ENCODE measurements at regions not wholly inside any gene's neighbourhood (a gene's known extent, or its start where the extent isn't known, plus 50 kb on each side); places are given as distances from the start of the nearest gene placed in this dataset.

DNA sequence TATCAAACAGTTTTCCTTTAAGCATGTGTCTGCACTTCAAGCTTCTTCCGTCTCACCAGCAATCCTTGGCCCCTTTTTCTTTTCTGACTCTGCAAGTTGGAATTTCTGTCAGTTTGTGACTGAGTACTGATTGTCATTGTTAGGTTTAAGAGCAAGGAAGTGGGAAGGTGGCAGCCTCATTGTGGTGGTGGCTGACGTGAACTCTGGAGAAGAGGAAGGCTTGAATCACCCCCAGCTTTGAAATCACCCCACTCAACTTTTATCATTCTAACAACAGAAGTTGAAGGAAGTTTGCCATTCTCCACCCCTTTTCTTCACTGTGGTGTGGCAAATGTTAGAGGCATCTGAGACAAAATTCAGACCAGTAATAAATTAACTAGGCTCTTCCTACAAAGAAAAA, 231.6 kb upstream of the AGTR1 start:
- Histone ChIP-seq H4K20me1 (ENCODE audit: low read depth, low read length) (no peaks in the 10 kb centered on the region), H3K27me3 (ENCODE audit: low read length) (no peaks in the 10 kb centered on the region), H3K4me2 (ENCODE audit: low read depth, low read length, poor library complexity, severe bottlenecking) (no peak overlapping the region), H3K27ac (ENCODE audit: low read depth, low read length) (no peak overlapping the region), H3K36me3 (ENCODE audit: low read length) (no peaks in the 10 kb centered on the region), H3K9me2 (replicated peaks; ENCODE audit: insufficient read depth, low read length) (no peaks in the 10 kb centered on the region), H3K9me3 (ENCODE audit: insufficient read depth, low read length) (no peaks in the 10 kb centered on the region), H3K4me3 (ENCODE audit: insufficient read depth, low read length, poor library complexity, severe bottlenecking) (no peak overlapping the region), H3K9ac (ENCODE audit: low read length) (no peak overlapping the region), H3K79me2 (ENCODE audit: insufficient read depth, low read length) (no peaks in the 10 kb centered on the region), H3F3A (ENCODE audit: insufficient read depth) (no peaks in the 10 kb centered on the region), H2AFZ (ENCODE audit: low read depth, low read length, severe bottlenecking) (no peak overlapping the region)
- TF ChIP-seq, protein P1, sequence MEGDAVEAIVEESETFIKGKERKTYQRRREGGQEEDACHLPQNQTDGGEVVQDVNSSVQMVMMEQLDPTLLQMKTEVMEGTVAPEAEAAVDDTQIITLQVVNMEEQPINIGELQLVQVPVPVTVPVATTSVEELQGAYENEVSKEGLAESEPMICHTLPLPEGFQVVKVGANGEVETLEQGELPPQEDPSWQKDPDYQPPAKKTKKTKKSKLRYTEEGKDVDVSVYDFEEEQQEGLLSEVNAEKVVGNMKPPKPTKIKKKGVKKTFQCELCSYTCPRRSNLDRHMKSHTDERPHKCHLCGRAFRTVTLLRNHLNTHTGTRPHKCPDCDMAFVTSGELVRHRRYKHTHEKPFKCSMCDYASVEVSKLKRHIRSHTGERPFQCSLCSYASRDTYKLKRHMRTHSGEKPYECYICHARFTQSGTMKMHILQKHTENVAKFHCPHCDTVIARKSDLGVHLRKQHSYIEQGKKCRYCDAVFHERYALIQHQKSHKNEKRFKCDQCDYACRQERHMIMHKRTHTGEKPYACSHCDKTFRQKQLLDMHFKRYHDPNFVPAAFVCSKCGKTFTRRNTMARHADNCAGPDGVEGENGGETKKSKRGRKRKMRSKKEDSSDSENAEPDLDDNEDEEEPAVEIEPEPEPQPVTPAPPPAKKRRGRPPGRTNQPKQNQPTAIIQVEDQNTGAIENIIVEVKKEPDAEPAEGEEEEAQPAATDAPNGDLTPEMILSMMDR (IDR thresholded peaks at IDR 0.05; ENCODE audit: insufficient read depth, low read length, poor library complexity, severe bottlenecking): no peak
- TF ChIP-seq EZH2phosphoT487 (conservative IDR thresholded peaks at IDR 0.05; ENCODE audit: low read length): no peak

- H4K20me1 ChIP-seq (ENCODE audit: low read depth, low read length): no peaks in the 10 kb centered on the region
- H2AFZ ChIP-seq (ENCODE audit: low read depth, low read length, severe bottlenecking): no peak overlapping the region
- H3K4me2 ChIP-seq (ENCODE audit: low read depth, low read length, poor library complexity, severe bottlenecking): no peak overlapping the region
- no peaks in the 10 kb centered on the region for H3F3A ChIP-seq (ENCODE audit: insufficient read depth)
- H3K79me2 ChIP-seq (ENCODE audit: insufficient read depth, low read length): no peaks in the 10 kb centered on the region
- H3K36me3 ChIP-seq (ENCODE audit: low read length): no peaks in the 10 kb centered on the region
- no peaks in the 10 kb centered on the region for H3K9me3 ChIP-seq (ENCODE audit: insufficient read depth, low read length)
- no peaks in the 10 kb centered on the region for H3K27me3 ChIP-seq (ENCODE audit: low read length)
- H3K9me2 ChIP-seq (replicated peaks; ENCODE audit: insufficient read depth, low read length): no peaks in the 10 kb centered on the region
- H3K4me3 ChIP-seq (ENCODE audit: insufficient read depth, low read length, poor library complexity, severe bottlenecking): no peak overlapping the region
- no peak overlapping the region for H3K9ac ChIP-seq (ENCODE audit: low read length)
- no peak overlapping the region for H3K27ac ChIP-seq (ENCODE audit: low read depth, low read length)
- no peak for TF ChIP-seq EZH2phosphoT487 (conservative IDR thresholded peaks at IDR 0.05; ENCODE audit: low read length)
- TF ChIP-seq, protein P1 (IDR thresholded peaks at IDR 0.05; ENCODE audit: insufficient read depth, low read length, poor library complexity, severe bottlenecking): no peak
These were observed 230.5 kb upstream of the AGTR1 start for GRCh38 chr3:148466980-148467740.

DNA sequence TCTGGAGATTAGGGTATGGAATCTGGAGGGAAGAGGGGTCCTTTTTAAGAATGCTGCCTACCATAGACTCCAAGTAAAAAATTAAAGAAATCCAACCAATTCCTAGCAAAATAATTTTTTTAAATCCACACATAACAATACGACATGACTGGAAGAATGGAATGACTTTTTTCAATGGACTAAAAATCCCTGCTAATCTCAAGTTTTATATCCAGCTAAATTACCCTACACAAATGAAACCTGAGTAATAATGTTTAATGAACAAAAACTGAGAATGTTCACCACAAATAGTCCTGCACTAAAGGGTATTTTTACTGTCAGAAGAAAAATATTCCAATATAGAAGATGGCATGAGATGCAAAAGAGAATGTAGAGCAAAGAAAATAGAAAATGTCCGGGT, 220.3 kb upstream of the AGTR1 start:
- no peaks in the 10 kb centered on the region for H3K27me3 ChIP-seq (ENCODE audit: low read length)
- H3K4me2 ChIP-seq (ENCODE audit: low read depth, low read length, poor library complexity, severe bottlenecking): no peak overlapping the region
- TF ChIP-seq, protein P1 (IDR thresholded peaks at IDR 0.05; ENCODE audit: insufficient read depth, low read length, poor library complexity, severe bottlenecking): no peak
- no peak for TF ChIP-seq EZH2phosphoT487 (conservative IDR thresholded peaks at IDR 0.05; ENCODE audit: low read length)

More for the DNA sequence above, 220.3 kb upstream of the AGTR1 start:
- Histone ChIP-seq H2AFZ (ENCODE audit: low read depth, low read length, severe bottlenecking) (no peak overlapping the region), H3K9ac (ENCODE audit: low read length) (no peak overlapping the region), H3K4me3 (ENCODE audit: insufficient read depth, low read length, poor library complexity, severe bottlenecking) (no peak overlapping the region), H3K27ac (ENCODE audit: low read depth, low read length) (no peak overlapping the region), H3K9me3 (ENCODE audit: insufficient read depth, low read length) (peaks cover 9% of the 10 kb centered on the region; the same call in 1 of the 2 replicates), H3K9me2 (replicated peaks; ENCODE audit: insufficient read depth, low read length) (no peaks in the 10 kb centered on the region), H3K79me2 (ENCODE audit: insufficient read depth, low read length) (no peaks in the 10 kb centered on the region), H3F3A (ENCODE audit: insufficient read depth) (no peaks in the 10 kb centered on the region), H4K20me1 (ENCODE audit: low read depth, low read length) (no peaks in the 10 kb centered on the region), H3K36me3 (ENCODE audit: low read length) (no peaks in the 10 kb centered on the region)
